ENCODE measurements at regions not wholly inside any gene's neighbourhood (a gene's known extent, or its start where the extent isn't known, plus 50 kb on each side); places are given as distances from the start of the nearest gene placed in this dataset.

DNA sequence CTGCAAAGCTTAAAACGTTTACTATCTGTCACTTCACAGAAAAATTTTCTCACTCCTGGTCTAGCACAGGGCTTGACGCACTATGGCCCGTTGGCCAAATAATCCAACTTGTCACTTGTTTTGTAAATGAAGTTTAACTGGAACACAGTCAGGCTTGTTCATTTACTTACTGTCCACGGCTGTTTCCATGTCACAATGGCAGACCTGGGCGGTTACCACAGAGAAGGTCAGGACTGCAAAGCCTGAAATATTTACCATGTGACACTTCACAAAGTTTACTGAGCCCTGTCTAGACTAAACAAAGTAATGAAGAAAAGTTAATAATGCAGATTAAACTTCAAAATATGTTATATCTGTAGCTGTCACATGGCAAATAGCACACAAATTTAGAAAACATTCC, 273.0 kb upstream of the GYPC start:
- H3K9me3 ChIP-seq (replicated peaks), result peaks cover 17% of the 10 kb centered on the region
- H3K4me1 ChIP-seq, result no peaks in the 10 kb centered on the region
- intact Hi-C loops (cut with micrococcal nuclease), result no loop called here
- peaks cover 13% of the 10 kb centered on the region for H3K27me3 ChIP-seq (ENCODE audit: low read depth)
- H3K27ac ChIP-seq (replicated peaks), result no peak overlapping the region
- DNase-seq, result no peak
- TF ChIP-seq, protein P1, sequence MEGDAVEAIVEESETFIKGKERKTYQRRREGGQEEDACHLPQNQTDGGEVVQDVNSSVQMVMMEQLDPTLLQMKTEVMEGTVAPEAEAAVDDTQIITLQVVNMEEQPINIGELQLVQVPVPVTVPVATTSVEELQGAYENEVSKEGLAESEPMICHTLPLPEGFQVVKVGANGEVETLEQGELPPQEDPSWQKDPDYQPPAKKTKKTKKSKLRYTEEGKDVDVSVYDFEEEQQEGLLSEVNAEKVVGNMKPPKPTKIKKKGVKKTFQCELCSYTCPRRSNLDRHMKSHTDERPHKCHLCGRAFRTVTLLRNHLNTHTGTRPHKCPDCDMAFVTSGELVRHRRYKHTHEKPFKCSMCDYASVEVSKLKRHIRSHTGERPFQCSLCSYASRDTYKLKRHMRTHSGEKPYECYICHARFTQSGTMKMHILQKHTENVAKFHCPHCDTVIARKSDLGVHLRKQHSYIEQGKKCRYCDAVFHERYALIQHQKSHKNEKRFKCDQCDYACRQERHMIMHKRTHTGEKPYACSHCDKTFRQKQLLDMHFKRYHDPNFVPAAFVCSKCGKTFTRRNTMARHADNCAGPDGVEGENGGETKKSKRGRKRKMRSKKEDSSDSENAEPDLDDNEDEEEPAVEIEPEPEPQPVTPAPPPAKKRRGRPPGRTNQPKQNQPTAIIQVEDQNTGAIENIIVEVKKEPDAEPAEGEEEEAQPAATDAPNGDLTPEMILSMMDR (IDR thresholded peaks at IDR 0.05; ENCODE audit: borderline replicate concordance), result no peak
- no peak overlapping the region for H3K4me3 ChIP-seq
- H3K36me3 ChIP-seq, result no peaks in the 10 kb centered on the region

DNA sequence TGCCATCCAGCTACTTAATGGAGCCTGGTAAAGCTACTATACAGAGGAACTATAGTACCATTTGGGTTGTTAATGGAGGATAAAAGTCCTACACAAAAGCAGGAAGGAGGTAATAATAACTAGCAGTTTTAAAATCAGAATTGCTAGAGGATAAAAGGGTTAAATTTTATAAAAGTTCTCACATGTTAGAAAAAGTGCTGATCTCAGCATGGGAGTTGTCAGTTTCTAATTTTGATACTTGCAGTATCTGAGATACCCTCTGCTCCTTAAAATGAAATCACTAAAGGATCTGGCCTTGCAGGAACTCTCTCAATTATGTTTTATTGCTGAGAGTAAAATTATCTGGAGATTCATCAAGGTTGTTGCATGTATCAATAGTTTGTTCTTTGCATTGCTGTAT, 272.2 kb upstream of the GYPC start:
- Histone ChIP-seq H3K36me3 (no peaks in the 10 kb centered on the region), H3K4me1 (no peaks in the 10 kb centered on the region), H3K27me3 (ENCODE audit: low read depth) (peaks cover 13% of the 10 kb centered on the region), H3K4me3 (no peak overlapping the region), H3K27ac (replicated peaks) (no peak overlapping the region), H3K9me3 (replicated peaks) (peaks cover 17% of the 10 kb centered on the region)
- TF ChIP-seq, protein P1 (IDR thresholded peaks at IDR 0.05; ENCODE audit: borderline replicate concordance), result no peak
- intact Hi-C loops (cut with micrococcal nuclease), result no loop called here
- no peak for DNase-seq

DNA sequence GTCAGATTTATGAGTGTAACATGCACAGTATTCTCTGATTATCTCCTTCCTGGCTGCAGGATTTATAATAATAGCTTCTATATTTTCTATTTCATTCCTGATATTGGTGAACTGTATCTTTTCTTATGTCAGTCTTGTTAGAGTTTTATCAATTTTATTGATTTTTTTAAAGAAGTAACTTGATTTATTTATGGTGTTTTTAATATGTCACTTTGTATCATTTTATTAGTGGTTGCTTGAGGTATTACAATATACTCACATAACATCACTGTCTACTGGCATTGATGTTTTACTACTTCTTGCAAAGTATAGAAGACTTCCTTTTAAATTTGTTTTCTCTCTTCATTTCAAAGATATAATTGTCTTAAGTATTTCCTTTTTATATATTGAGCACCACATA, 270.5 kb upstream of the GYPC start:
- peaks cover 17% of the 10 kb centered on the region for H3K9me3 ChIP-seq (replicated peaks)
- H3K4me3 ChIP-seq, result no peak overlapping the region
- H3K36me3 ChIP-seq, result no peaks in the 10 kb centered on the region
- no peaks in the 10 kb centered on the region for H3K4me1 ChIP-seq
- intact Hi-C loops (cut with micrococcal nuclease), result no loop called here
- no peak for DNase-seq
- no peak overlapping the region for H3K27ac ChIP-seq (replicated peaks)
- peaks cover 6% of the 10 kb centered on the region for H3K27me3 ChIP-seq (ENCODE audit: low read depth)
- TF ChIP-seq, protein P1 (IDR thresholded peaks at IDR 0.05; ENCODE audit: borderline replicate concordance), result no peak

DNA sequence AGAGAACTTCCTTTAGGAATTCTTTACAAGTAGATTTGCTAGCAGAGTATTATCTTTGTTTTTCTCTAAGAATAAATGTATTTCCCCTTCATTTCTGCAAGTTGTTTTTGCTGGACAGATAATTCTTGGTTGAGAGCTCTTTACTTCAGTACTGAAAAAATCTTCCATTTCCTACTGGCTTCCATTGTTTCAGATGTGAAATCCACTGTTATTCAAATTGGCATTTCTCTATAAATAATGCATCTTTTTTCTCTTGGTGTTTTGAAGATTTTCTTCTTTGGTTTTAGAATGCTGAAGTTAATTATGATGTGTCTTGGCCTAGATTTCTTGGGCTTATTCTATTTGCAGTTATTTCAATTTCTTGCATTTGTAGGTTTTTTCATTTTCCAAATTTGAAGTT, 270.0 kb upstream of the GYPC start:
- Histone ChIP-seq H3K27me3 (ENCODE audit: low read depth) (peaks cover 3% of the 10 kb centered on the region), H3K27ac (replicated peaks) (no peak overlapping the region), H3K4me3 (no peak overlapping the region), H3K4me1 (no peaks in the 10 kb centered on the region), H3K36me3 (no peaks in the 10 kb centered on the region), H3K9me3 (replicated peaks) (peaks cover 17% of the 10 kb centered on the region)
- no peak for DNase-seq
- intact Hi-C loops (cut with micrococcal nuclease), result no loop called here
- TF ChIP-seq, protein P1 (IDR thresholded peaks at IDR 0.05; ENCODE audit: borderline replicate concordance), result no peak

DNA sequence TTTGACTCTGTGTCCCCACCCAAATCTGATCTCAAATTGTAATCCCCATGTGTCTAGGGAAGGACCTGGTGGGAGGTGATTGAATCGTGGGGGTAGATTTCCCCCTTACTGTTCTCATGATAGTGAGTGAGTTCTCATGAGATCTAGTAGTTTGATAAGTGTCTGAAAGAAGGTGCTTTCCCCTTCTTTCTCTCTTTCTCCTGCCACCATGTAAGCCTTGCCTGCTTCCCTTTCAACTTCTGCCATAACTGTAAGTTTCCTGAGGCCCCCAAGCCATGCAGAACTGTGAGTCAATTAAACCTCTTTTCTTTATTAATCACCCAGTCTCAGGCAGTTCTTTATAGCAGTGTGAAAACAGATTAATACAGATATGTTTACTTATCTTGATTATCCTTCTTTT, 266.5 kb upstream of the GYPC start:
- DNase-seq, result no peak
- Histone ChIP-seq H3K4me1 (no peaks in the 10 kb centered on the region), H3K9me3 (replicated peaks) (peaks cover 17% of the 10 kb centered on the region), H3K4me3 (no peak overlapping the region), H3K27me3 (ENCODE audit: low read depth) (no peaks in the 10 kb centered on the region), H3K27ac (replicated peaks) (no peak overlapping the region), H3K36me3 (no peaks in the 10 kb centered on the region)
- TF ChIP-seq, protein P1 (IDR thresholded peaks at IDR 0.05; ENCODE audit: borderline replicate concordance), result no peak
- intact Hi-C loops (cut with micrococcal nuclease), result no loop called here

DNA sequence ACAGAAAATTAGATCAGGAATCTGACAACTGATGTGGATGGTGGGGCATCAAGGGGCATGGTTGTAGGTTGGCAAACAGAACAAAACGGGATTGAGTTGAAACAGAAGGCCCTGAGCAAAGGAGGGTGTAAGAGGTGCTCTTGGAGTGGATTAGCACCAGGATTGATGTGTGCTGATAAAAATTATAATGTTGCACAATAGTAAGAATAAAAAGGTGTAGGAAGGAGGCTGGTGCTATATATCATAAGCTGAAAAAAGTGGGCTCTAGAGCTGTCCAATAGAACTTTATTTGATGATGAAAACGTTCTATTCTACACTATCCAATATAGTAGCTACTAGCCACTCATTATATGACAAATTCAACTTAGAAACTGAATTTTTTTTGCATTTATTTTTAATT, 263.1 kb upstream of the GYPC start:
- TF ChIP-seq, protein P1 (IDR thresholded peaks at IDR 0.05; ENCODE audit: borderline replicate concordance), result no peak
- Histone ChIP-seq H3K27me3 (ENCODE audit: low read depth) (no peaks in the 10 kb centered on the region), H3K27ac (replicated peaks) (no peak overlapping the region), H3K9me3 (replicated peaks) (no peaks in the 10 kb centered on the region), H3K36me3 (no peaks in the 10 kb centered on the region), H3K4me3 (no peak overlapping the region), H3K4me1 (no peaks in the 10 kb centered on the region)
- intact Hi-C loops (cut with micrococcal nuclease), result no loop called here
- DNase-seq, result no peak

Data from left ventricle myocardium inferior (tissue), 1 donor.